ENCODE measurements at regions not wholly inside any gene's neighbourhood (a gene's known extent, or its start where the extent isn't known, plus 50 kb on each side); places are given as distances from the start of the nearest gene placed in this dataset.

DNA sequence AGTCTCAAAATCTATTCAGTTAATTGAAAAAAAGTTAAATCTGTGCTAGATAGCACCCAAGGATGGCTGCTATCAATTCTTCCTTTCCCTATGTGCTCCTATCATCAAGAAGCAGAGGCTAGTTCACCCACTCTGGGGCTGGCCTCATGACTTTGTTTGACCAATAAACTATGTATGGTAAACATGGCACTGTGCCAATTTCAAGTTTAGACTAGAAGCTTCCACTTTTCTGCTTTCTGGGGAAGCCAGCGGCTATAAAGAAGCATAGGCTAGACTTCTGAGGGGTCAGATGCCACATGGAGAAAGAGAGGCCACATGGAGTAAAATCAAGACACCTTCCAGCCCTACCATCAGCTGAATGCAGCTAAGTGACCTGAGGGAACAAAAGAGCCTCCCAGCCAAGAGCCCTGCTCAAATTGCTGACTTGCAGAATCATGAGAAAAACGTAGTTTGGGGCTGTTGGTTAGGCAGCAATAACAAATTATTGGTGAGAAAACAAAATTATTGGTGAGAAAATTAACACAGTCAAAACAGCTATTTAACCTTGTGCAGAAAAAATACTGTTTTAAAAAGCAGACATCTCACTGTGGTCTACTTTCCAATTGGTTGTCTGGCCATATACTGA is 86.5 kb upstream of the SLC14A2 start:
- no peak overlapping the region for H3K27ac Mint-ChIP-seq

DNA sequence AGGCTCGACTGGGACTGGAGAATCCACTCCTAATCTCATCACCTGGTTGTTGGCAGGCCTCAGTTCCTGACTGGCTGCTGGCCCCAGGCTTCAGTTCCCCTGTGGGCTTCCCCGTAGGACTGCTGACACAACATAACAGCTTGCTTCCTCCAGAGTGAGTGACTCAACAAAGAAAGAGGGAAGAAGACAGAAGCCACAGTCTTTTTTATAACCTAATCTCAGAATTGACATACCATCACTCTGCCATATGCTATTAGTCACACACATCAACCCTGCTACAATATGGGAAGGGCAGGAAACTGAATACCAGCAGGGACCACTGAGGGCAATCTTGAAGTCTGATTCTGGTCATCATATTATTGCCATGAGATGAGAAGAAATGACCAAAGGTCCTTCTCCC is 76.8 kb upstream of the SLC14A2 start:
- Histone ChIP-seq H3K27me3 (ENCODE audit: control insufficient read depth in 2 of 2, insufficient read depth in 2 of 2, low read length in 2 of 2) (no peaks in the 10 kb centered on the region), H3K4me3 (replicated peaks in 1 of 3; ENCODE audit: low read depth in 2 of 3, low read length in 3 of 3) (no peak overlapping the region), H3K79me2 (ENCODE audit: insufficient read depth, low read length) (no peaks in the 10 kb centered on the region), H3K9ac (ENCODE audit: insufficient read depth, low read length, poor library complexity, severe bottlenecking) (no peak overlapping the region), H3K36me3 (replicated peaks in 1 of 2; ENCODE audit: control insufficient read depth in 1 of 2, insufficient read depth in 2 of 2, low read length in 2 of 2) (no peaks in the 10 kb centered on the region), H2AFZ (ENCODE audit: insufficient read depth, low read depth, low read length, poor library complexity, severe bottlenecking) (no peak overlapping the region), H3K27ac (ENCODE audit: low read depth in 1 of 2, low read length in 2 of 2) (no peak overlapping the region), H3K9me3 (replicated peaks in 1 of 2; ENCODE audit: control insufficient read depth in 1 of 2, insufficient read depth in 1 of 2, low read length in 2 of 2) (peaks cover 19 to 29% of the 10 kb centered on the region in 2 donors), H3K4me2 (replicated peaks; ENCODE audit: extremely low read depth, low read length, poor library complexity, severe bottlenecking) (no peak overlapping the region), H4K20me1 (ENCODE audit: insufficient read depth, low read length) (no peaks in the 10 kb centered on the region), H3K4me1 (ENCODE audit: control insufficient read depth in 1 of 2, insufficient read depth in 2 of 2, low read length in 2 of 2) (no peaks in the 10 kb centered on the region)
- no peak overlapping the region for H3K27ac Mint-ChIP-seq
- no peak for DNase-seq
- 41% methylated on average over 2 of the region's 2 CpGs for WGBS (ENCODE audit: insufficient coverage)
- no peaks in the 10 kb centered on the region for H3K4me1 Mint-ChIP-seq
- H3K9me3 Mint-ChIP-seq: peaks cover 14 to 39% (median 31%) of the 10 kb centered on the region in 7 donors
- H3K4me3 Mint-ChIP-seq: no peak overlapping the region
- no peaks in the 10 kb centered on the region for H3K36me3 Mint-ChIP-seq
- TF ChIP-seq CTCF (IDR thresholded peaks at IDR 0.05): no peak
- H3K27me3 Mint-ChIP-seq (ENCODE audit: low read depth in 3 of 3): peaks cover 0 to 5% (median 1%) of the 10 kb centered on the region in 3 donors
- intact Hi-C loops (cut with micrococcal nuclease): no loop called here

More for the DNA sequence above, 86.5 kb upstream of the SLC14A2 start:
- Histone ChIP-seq H4K20me1 (ENCODE audit: insufficient read depth, low read length) (no peaks in the 10 kb centered on the region), H3K4me1 (ENCODE audit: control insufficient read depth in 1 of 2, insufficient read depth in 2 of 2, low read length in 2 of 2) (no peaks in the 10 kb centered on the region), H3K4me3 (replicated peaks in 1 of 3; ENCODE audit: low read depth in 2 of 3, low read length in 3 of 3) (no peak overlapping the region), H3K27ac (ENCODE audit: low read depth in 1 of 2, low read length in 2 of 2) (no peak overlapping the region), H3K27me3 (ENCODE audit: control insufficient read depth in 2 of 2, insufficient read depth in 2 of 2, low read length in 2 of 2) (no peaks in the 10 kb centered on the region), H2AFZ (ENCODE audit: insufficient read depth, low read depth, low read length, poor library complexity, severe bottlenecking) (no peak overlapping the region), H3K4me2 (replicated peaks; ENCODE audit: extremely low read depth, low read length, poor library complexity, severe bottlenecking) (no peak overlapping the region), H3K9ac (ENCODE audit: insufficient read depth, low read length, poor library complexity, severe bottlenecking) (no peak overlapping the region), H3K36me3 (replicated peaks in 1 of 2; ENCODE audit: control insufficient read depth in 1 of 2, insufficient read depth in 2 of 2, low read length in 2 of 2) (no peaks in the 10 kb centered on the region), H3K79me2 (ENCODE audit: insufficient read depth, low read length) (no peaks in the 10 kb centered on the region), H3K9me3 (replicated peaks in 1 of 2; ENCODE audit: control insufficient read depth in 1 of 2, insufficient read depth in 1 of 2, low read length in 2 of 2) (no peaks in the 10 kb centered on the region)
- DNase-seq: no peak
- Mint-ChIP-seq H3K4me3 (no peak overlapping the region), H3K4me1 (no peaks in the 10 kb centered on the region), H3K9me3 (peaks cover 0 to 7% (median 2%) of the 10 kb centered on the region in 7 donors), H3K27me3 (ENCODE audit: low read depth in 3 of 3) (peaks cover 0 to 2% (median under 1%) of the 10 kb centered on the region in 3 donors), H3K36me3 (no peaks in the 10 kb centered on the region)
- TF ChIP-seq CTCF (IDR thresholded peaks at IDR 0.05): no peak
- WGBS (ENCODE audit: insufficient coverage): 88% methylated on average over 1 of the region's 2 CpGs
- intact Hi-C loops (cut with micrococcal nuclease): no loop called here
